ENCODE measurements at regions not wholly inside any gene's neighbourhood (a gene's known extent, or its start where the extent isn't known, plus 50 kb on each side); places are given as distances from the start of the nearest gene placed in this dataset.

DNA sequence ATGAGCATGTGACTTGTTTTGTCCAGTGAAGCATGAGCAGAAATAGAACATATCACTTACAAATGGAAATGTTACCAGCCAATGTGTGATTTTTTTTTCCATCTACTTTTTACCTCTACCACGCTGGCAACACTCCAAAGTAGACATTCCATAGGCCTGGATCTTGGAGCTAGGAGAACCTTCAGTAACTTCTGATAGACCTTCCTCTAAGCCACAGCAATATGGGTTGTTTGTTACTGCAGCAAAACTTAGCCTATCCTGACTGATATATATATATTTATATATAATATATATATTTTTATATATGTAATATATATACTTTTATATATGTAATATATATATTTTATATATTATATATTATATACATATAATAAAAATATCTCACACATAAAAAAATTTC, 284.4 kb upstream of the XYLT1 start:
- TF ChIP-seq, protein P1, sequence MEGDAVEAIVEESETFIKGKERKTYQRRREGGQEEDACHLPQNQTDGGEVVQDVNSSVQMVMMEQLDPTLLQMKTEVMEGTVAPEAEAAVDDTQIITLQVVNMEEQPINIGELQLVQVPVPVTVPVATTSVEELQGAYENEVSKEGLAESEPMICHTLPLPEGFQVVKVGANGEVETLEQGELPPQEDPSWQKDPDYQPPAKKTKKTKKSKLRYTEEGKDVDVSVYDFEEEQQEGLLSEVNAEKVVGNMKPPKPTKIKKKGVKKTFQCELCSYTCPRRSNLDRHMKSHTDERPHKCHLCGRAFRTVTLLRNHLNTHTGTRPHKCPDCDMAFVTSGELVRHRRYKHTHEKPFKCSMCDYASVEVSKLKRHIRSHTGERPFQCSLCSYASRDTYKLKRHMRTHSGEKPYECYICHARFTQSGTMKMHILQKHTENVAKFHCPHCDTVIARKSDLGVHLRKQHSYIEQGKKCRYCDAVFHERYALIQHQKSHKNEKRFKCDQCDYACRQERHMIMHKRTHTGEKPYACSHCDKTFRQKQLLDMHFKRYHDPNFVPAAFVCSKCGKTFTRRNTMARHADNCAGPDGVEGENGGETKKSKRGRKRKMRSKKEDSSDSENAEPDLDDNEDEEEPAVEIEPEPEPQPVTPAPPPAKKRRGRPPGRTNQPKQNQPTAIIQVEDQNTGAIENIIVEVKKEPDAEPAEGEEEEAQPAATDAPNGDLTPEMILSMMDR (IDR thresholded peaks at IDR 0.05), result no peak
- no peak for TF ChIP-seq EZH2 (IDR thresholded peaks at IDR 0.05; ENCODE audit: borderline replicate concordance, insufficient read depth, low read depth, low read length, poor library complexity, severe bottlenecking)

Measured in B cell (primary cell).